H1 (cell line): ENCODE measurements at regions not wholly inside any gene's neighbourhood (a gene's known extent, or its start where the extent isn't known, plus 50 kb on each side); places are given as distances from the start of the nearest gene placed in this dataset.

Experiments used
- CTCF ChIA-PET: fragments of 300-600 bp; sonication (Branson Sonifier 250); formaldehyde crosslinking; loops from one replicate; lab custom pipeline; 2021; ENCODE audit not compliant: partially characterized antibody; lab: Charles Lee
- POLR2A ChIA-PET: fragments of 300-600 bp; sonication (Branson Sonifier 250); formaldehyde crosslinking; loops from one replicate; lab custom pipeline; 2021; ENCODE audit warnings: inconsistent platforms; ENCODE audit not compliant: partially characterized antibody; lab: Charles Lee
- DNase-seq, 2 experiments: peaks; one replicate each; pipeline versions ENCODE4 v3.0.0 to v3.0.0-alpha.2; 2010 to 2022; ENCODE audit warnings: low spot score in 2 of 2, low read depth in 1 of 2, mixed read lengths in 1 of 2
- FAIRE-seq: peaks from 2 replicates; lab custom pipeline; 2011; peaks lifted over from hg19 to GRCh38; lab: Jason Lieb, UNC
- H2AFZ ChIP-seq: 2 replicates; pipeline ENCODE4 v1.8.1; 2012; ENCODE audit warnings: low read length, inconsistent platforms
- H2AK5ac ChIP-seq: 2 replicates; pipeline ENCODE4 v1.6.1; 2013; ENCODE audit warnings: low read depth, low read length
- H2BK120ac ChIP-seq: replicated peaks from 2 replicates; pipeline ENCODE3; 2013; ENCODE audit warnings: low read depth, low read length, inconsistent platforms
- H2BK12ac ChIP-seq: 2 replicates; pipeline ENCODE4 v1.6.1; 2013; ENCODE audit warnings: low read depth, low read length
- H2BK15ac ChIP-seq: 2 replicates; pipeline ENCODE4 v1.6.1; 2013; ENCODE audit warnings: low read length
- H2BK20ac ChIP-seq: 2 replicates; pipeline ENCODE4 v1.6.1; 2013; ENCODE audit warnings: low read length
- H2BK5ac ChIP-seq: 2 replicates; pipeline ENCODE4 v1.6.1; 2013; ENCODE audit warnings: low read depth, low read length
- H3K14ac ChIP-seq: 2 replicates; pipeline ENCODE4 v1.6.1; 2013; ENCODE audit warnings: inconsistent platforms; ENCODE audit not compliant: insufficient read length
- H3K18ac ChIP-seq: 2 replicates; pipeline ENCODE4 v1.6.1; 2013; ENCODE audit warnings: low read length; ENCODE audit errors: extremely low read depth
- H3K23ac ChIP-seq: 2 replicates; pipeline ENCODE4 v1.6.1; 2013; ENCODE audit warnings: inconsistent platforms; ENCODE audit not compliant: insufficient read length
- H3K23me2 ChIP-seq: 2 replicates; pipeline ENCODE4 v1.6.1; 2013; ENCODE audit warnings: low read depth, low read length
- H3K27ac ChIP-seq: 2 replicates; pipeline ENCODE4 v1.6.1; 2011; ENCODE audit warnings: low read depth, low read length, inconsistent platforms
- H3K27me3 ChIP-seq, 4 experiments: replicated peaks in 1 of 4; 1 replicate in 1 of 4; 2 replicates in 3 of 4; pipeline versions ENCODE4 v1.6.1 to v1.8.1; 2011 to 2013; ENCODE audit warnings: low read length in 3 of 4, mild to moderate bottlenecking in 3 of 4, inconsistent platforms in 2 of 4, mixed read lengths in 2 of 4, moderate library complexity in 1 of 4; ENCODE audit not compliant: control insufficient read depth in 3 of 4, insufficient read depth in 3 of 4; ENCODE audit errors: extremely low read depth in 1 of 4
- H3K36me3 ChIP-seq, 4 experiments: 2 replicates each; pipeline versions ENCODE4 v1.6.1 to v1.8.1; 2011 to 2013; ENCODE audit warnings: mild to moderate bottlenecking in 4 of 4, low read length in 3 of 4, moderate library complexity in 2 of 4, control low read depth in 1 of 4, inconsistent platforms in 1 of 4; ENCODE audit not compliant: insufficient read depth in 4 of 4, control insufficient read depth in 2 of 4
- H3K4ac ChIP-seq: replicated peaks from 2 replicates; pipeline ENCODE3; 2013; ENCODE audit warnings: low read length, low read depth, mixed read lengths, inconsistent platforms; ENCODE audit not compliant: insufficient read length
- H3K4me1 ChIP-seq, 4 experiments: replicated peaks in 1 of 4; 1 replicate in 1 of 4; 2 replicates in 3 of 4; pipeline versions ENCODE4 v1.6.1 to v1.8.1; 2011 to 2013; ENCODE audit warnings: low read length in 3 of 4, inconsistent platforms in 2 of 4, mixed read lengths in 1 of 4; ENCODE audit not compliant: insufficient read depth in 4 of 4, control insufficient read depth in 3 of 4
- H3K4me2 ChIP-seq, 2 experiments: 2 replicates each; pipeline versions ENCODE4 v1.6.1 to v1.8.1; 2011 to 2013; ENCODE audit warnings: low read depth in 2 of 2, low read length in 2 of 2, control low read depth in 1 of 2, inconsistent platforms in 1 of 2, mild to moderate bottlenecking in 1 of 2; ENCODE audit not compliant: insufficient read depth in 1 of 2
- H3K4me3 ChIP-seq, 4 experiments: fragments of 200-600, 300-600 bp in 1 of 4; sonication (generic), shearing (Covaris generic), sonication (Bioruptor Twin) in 1 of 4; 2 replicates each; pipeline versions ENCODE4 v1.5.1 to v1.8.1; 2011 to 2016; ENCODE audit warnings: low read length in 4 of 4, low read depth in 3 of 4, control low read depth in 2 of 4, inconsistent platforms in 2 of 4, mild to moderate bottlenecking in 2 of 4, mixed read lengths in 1 of 4, moderate library complexity in 1 of 4; ENCODE audit not compliant: insufficient read depth in 2 of 4; ENCODE audit errors: extremely low read depth in 1 of 4
- H3K56ac ChIP-seq: replicated peaks from 2 replicates; pipeline ENCODE3; 2013; ENCODE audit warnings: low read depth, mild to moderate bottlenecking, mixed read lengths, low read length, inconsistent platforms; ENCODE audit not compliant: insufficient read length
- H3K79me1 ChIP-seq: 2 replicates; pipeline ENCODE4 v1.6.1; 2013; ENCODE audit warnings: low read depth, low read length, control low read depth
- H3K79me2 ChIP-seq, 2 experiments: 2 replicates each; pipeline versions ENCODE4 v1.6.1 to v1.8.1; 2012 to 2013; ENCODE audit warnings: low read length in 2 of 2, mild to moderate bottlenecking in 2 of 2, inconsistent platforms in 1 of 2; ENCODE audit not compliant: insufficient read depth in 2 of 2, control insufficient read depth in 1 of 2
- H3K9ac ChIP-seq, 4 experiments: replicated peaks in 1 of 4; 1 replicate in 1 of 4; 2 replicates in 3 of 4; pipeline versions ENCODE4 v1.6.1 to v1.8.1; 2011 to 2013; ENCODE audit warnings: low read depth in 3 of 4, low read length in 3 of 4, control low read depth in 2 of 4, mild to moderate bottlenecking in 2 of 4, moderate library complexity in 2 of 4, inconsistent platforms in 1 of 4; ENCODE audit errors: extremely low read depth in 1 of 4
- H3K9me3 ChIP-seq, 2 experiments: 2 replicates each; pipeline versions ENCODE4 v1.6.1 to v1.8.1; 2012 to 2013; ENCODE audit warnings: mild to moderate bottlenecking in 2 of 2, moderate library complexity in 2 of 2, control low read depth in 1 of 2, inconsistent platforms in 1 of 2, low read depth in 1 of 2, low read length in 1 of 2, mixed read lengths in 1 of 2; ENCODE audit not compliant: insufficient read depth in 2 of 2
- H4K20me1 ChIP-seq, 2 experiments: replicated peaks in 1 of 2; 2 replicates each; pipeline versions ENCODE3 to v1.8.1; 2011 to 2013; ENCODE audit warnings: inconsistent platforms in 2 of 2, low read length in 2 of 2, mild to moderate bottlenecking in 1 of 2; ENCODE audit not compliant: insufficient read depth in 2 of 2, control insufficient read depth in 1 of 2
- H4K5ac ChIP-seq: 2 replicates; pipeline ENCODE4 v1.6.1; 2013; ENCODE audit warnings: low read length, low read depth, mixed read lengths, inconsistent platforms; ENCODE audit not compliant: insufficient read length
- H4K8ac ChIP-seq: 2 replicates; pipeline ENCODE4 v1.8.0; 2013; ENCODE audit warnings: mild to moderate bottlenecking, moderate library complexity, low read length, inconsistent platforms; ENCODE audit not compliant: insufficient read depth; ENCODE audit errors: extremely low read depth
- H4K91ac ChIP-seq: replicated peaks from 2 replicates; pipeline ENCODE3; 2013; ENCODE audit warnings: low read length, mixed read lengths, inconsistent platforms; ENCODE audit not compliant: insufficient read length
- E2F6 ChIP-seq: IDR thresholded peaks from 2 replicates; pipeline ENCODE4 v1.6.1; 2012; ENCODE audit warnings: inconsistent platforms
- GTF2F1 ChIP-seq: IDR thresholded peaks from 2 replicates; pipeline ENCODE4 v1.6.1; 2012; ENCODE audit warnings: low read depth, low read length, improper control_type of control experiment, borderline replicate concordance
- MAFK ChIP-seq: IDR thresholded peaks from 2 replicates; pipeline ENCODE4 v1.6.1; 2012; ENCODE audit warnings: low read depth, mild to moderate bottlenecking, improper control_type of control experiment, low read length
- WGBS, 2 experiments: shearing (Covaris generic) in 1 of 2; methylation state at CpG; one replicate each; pipeline versions ENCODE4 v1.1.6 to v1.1.7; 2013 to 2015; ENCODE audit warnings: low lambda C conversion rate in 2 of 2, mixed read lengths in 2 of 2, inconsistent platforms in 1 of 2, low coverage in 1 of 2, missing lambda C conversion rate in 1 of 2; ENCODE audit not compliant: insufficient replicate concordance in 2 of 2, insufficient coverage in 1 of 2, insufficient read length in 1 of 2; ENCODE audit errors: extremely low coverage in 1 of 2, missing lambda C conversion rate in 1 of 2; 5-methylcytosine and 5-hydroxymethylcytosine counted together

GRCh38 chr18:78913395-78913794 is 66.2 kb upstream of the SALL3 start (continued):
- TF ChIP-seq MAFK, result no peak

DNA sequence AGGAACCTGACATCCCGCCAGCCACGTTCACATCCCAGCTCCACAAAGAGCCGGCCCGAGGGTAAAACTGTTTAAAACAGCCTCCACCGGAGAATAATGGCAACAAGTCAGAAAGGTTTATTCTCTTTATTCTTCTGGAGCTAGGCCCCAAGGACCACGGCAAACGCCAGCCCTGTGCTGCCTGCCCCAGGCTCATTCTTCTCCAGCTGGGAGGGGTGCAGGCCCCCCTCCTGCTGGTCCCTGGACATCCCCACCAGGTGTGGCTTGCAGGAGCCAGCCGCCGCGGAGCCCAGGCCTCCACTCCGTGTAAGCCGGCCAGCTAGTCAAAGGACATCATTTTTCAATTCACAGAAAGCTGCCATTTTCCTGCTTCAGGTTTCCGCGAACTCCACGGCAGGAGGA is 65.8 kb upstream of the SALL3 start:
- H2BK15ac ChIP-seq, result no peak overlapping the region
- FAIRE-seq (no peak), DNase-seq (peak in 1 of 2 experiments; percentile 24)
- no peak overlapping the region for H3K4ac ChIP-seq
- no peak overlapping the region; the same call in 1 of the 2 replicates for H4K8ac ChIP-seq
- no peaks in the 10 kb centered on the region for H3K79me1 ChIP-seq
- no peak overlapping the region for H3K27ac ChIP-seq
- H3K23me2 ChIP-seq, result no peaks in the 10 kb centered on the region
- H3K4me2 ChIP-seq, result no peak overlapping the region
- H3K56ac ChIP-seq, result no peak overlapping the region
- no peaks in the 10 kb centered on the region for H3K79me2 ChIP-seq
- H2BK20ac ChIP-seq, result no peak overlapping the region
- H3K36me3 ChIP-seq, result no peaks in the 10 kb centered on the region
- no peak for TF ChIP-seq E2F6
- no peak for TF ChIP-seq GTF2F1
- no peak overlapping the region for H3K18ac ChIP-seq
- H2AK5ac ChIP-seq, result no peak overlapping the region
- no peak overlapping the region for H4K91ac ChIP-seq
- H3K14ac ChIP-seq, result no peak overlapping the region
- no peaks in the 10 kb centered on the region for H3K27me3 ChIP-seq
- no peak overlapping the region for H3K4me3 ChIP-seq
- WGBS, 2 experiments, result 97% methylated on average over 12 of the region's 15 CpGs; no CpG with 5 or more reads in 1 of the 2 experiments
- ChIA-PET CTCF (interaction anchor here (0.6 kb wide), 1 partner anchor 112 kb away, joined by 3 read pairs; no protein-coding TSS in a partner anchor), POLR2A (no interaction called here)
- no peaks in the 10 kb centered on the region for H3K4me1 ChIP-seq
- no peaks in the 10 kb centered on the region for H4K20me1 ChIP-seq
- no peak overlapping the region for H2AFZ ChIP-seq
- no peak overlapping the region for H2BK12ac ChIP-seq
- no peaks in the 10 kb centered on the region for H3K9me3 ChIP-seq
- no peak overlapping the region for H2BK120ac ChIP-seq
- no peak overlapping the region for H3K9ac ChIP-seq
- H3K23ac ChIP-seq, result no peak overlapping the region
- no peak overlapping the region for H2BK5ac ChIP-seq
- H4K5ac ChIP-seq, result no peak overlapping the region
